ENCODE measurements at regions not wholly inside any gene's neighbourhood (a gene's known extent, or its start where the extent isn't known, plus 50 kb on each side); places are given as distances from the start of the nearest gene placed in this dataset.

GRCh38 chr11:29293825-29294224 lies 723.0 kb downstream of the KCNA4 start:
- intact Hi-C loops (cut with micrococcal nuclease) = no loop called here
- H3K4me3 ChIP-seq = no peak overlapping the region
- no peaks in the 10 kb centered on the region for H3K27me3 ChIP-seq (ENCODE audit: low read depth)
- H3K4me1 ChIP-seq = no peaks in the 10 kb centered on the region
- DNase-seq = no peak
- TF ChIP-seq, protein P1, sequence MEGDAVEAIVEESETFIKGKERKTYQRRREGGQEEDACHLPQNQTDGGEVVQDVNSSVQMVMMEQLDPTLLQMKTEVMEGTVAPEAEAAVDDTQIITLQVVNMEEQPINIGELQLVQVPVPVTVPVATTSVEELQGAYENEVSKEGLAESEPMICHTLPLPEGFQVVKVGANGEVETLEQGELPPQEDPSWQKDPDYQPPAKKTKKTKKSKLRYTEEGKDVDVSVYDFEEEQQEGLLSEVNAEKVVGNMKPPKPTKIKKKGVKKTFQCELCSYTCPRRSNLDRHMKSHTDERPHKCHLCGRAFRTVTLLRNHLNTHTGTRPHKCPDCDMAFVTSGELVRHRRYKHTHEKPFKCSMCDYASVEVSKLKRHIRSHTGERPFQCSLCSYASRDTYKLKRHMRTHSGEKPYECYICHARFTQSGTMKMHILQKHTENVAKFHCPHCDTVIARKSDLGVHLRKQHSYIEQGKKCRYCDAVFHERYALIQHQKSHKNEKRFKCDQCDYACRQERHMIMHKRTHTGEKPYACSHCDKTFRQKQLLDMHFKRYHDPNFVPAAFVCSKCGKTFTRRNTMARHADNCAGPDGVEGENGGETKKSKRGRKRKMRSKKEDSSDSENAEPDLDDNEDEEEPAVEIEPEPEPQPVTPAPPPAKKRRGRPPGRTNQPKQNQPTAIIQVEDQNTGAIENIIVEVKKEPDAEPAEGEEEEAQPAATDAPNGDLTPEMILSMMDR (IDR thresholded peaks at IDR 0.05; ENCODE audit: borderline replicate concordance) = no peak
- H3K27ac ChIP-seq (replicated peaks) = no peak overlapping the region
- no peaks in the 10 kb centered on the region for H3K9me3 ChIP-seq (replicated peaks)
- H3K36me3 ChIP-seq = no peaks in the 10 kb centered on the region

- TF ChIP-seq, protein P1 (IDR thresholded peaks at IDR 0.05; ENCODE audit: borderline replicate concordance) = no peak
- H3K4me3 ChIP-seq = no peak overlapping the region
- H3K4me1 ChIP-seq = no peaks in the 10 kb centered on the region
- intact Hi-C loops (cut with micrococcal nuclease) = no loop called here
- no peak for DNase-seq
- no peaks in the 10 kb centered on the region for H3K9me3 ChIP-seq (replicated peaks)
- no peak overlapping the region for H3K27ac ChIP-seq (replicated peaks)
- no peaks in the 10 kb centered on the region for H3K27me3 ChIP-seq (ENCODE audit: low read depth)
- no peaks in the 10 kb centered on the region for H3K36me3 ChIP-seq
Observed at GRCh38 chr11:29282088-29282487, 734.7 kb downstream of the KCNA4 start.

GRCh38 chr11:29281271-29281777 lies 735.5 kb downstream of the KCNA4 start:
- TF ChIP-seq, protein P1 (IDR thresholded peaks at IDR 0.05; ENCODE audit: borderline replicate concordance) = no peak
- intact Hi-C loops (cut with micrococcal nuclease) = no loop called here
- no peaks in the 10 kb centered on the region for H3K9me3 ChIP-seq (replicated peaks)
- H3K27me3 ChIP-seq (ENCODE audit: low read depth) = no peaks in the 10 kb centered on the region
- H3K4me1 ChIP-seq = no peaks in the 10 kb centered on the region
- no peak for DNase-seq
- no peak overlapping the region for H3K27ac ChIP-seq (replicated peaks)
- H3K4me3 ChIP-seq = no peak overlapping the region
- H3K36me3 ChIP-seq = no peaks in the 10 kb centered on the region

DNA sequence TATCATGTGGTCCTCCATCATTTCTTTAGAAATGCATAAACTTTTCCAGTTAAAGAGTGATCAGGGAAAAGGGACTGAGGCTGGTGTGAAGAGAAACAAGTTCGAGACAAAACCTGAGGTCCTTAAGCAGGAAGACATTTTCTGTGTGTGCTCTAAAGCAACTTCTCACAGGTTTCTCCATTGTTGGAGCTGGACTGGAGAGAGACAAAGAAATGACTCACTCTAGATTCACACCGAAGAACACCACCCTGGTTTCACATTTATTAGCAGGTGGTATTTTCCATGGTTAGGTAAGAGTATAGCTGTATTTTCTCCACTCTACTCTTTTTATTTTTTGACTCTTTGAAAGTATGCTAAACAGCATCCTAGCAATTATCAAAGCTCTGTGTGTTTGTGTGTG lies 736.4 kb downstream of the KCNA4 start:
- H3K36me3 ChIP-seq = no peaks in the 10 kb centered on the region
- no peak overlapping the region for H3K4me3 ChIP-seq
- H3K27ac ChIP-seq (replicated peaks) = no peak overlapping the region
- no peak for DNase-seq
- no peaks in the 10 kb centered on the region for H3K4me1 ChIP-seq
- H3K27me3 ChIP-seq (ENCODE audit: low read depth) = no peaks in the 10 kb centered on the region
- intact Hi-C loops (cut with micrococcal nuclease) = no loop called here
- TF ChIP-seq, protein P1 (IDR thresholded peaks at IDR 0.05; ENCODE audit: borderline replicate concordance) = no peak
- no peaks in the 10 kb centered on the region for H3K9me3 ChIP-seq (replicated peaks)

- Histone ChIP-seq H3K9me3 (replicated peaks) (no peaks in the 10 kb centered on the region), H3K4me1 (no peaks in the 10 kb centered on the region), H3K27ac (replicated peaks) (no peak overlapping the region), H3K27me3 (ENCODE audit: low read depth) (no peaks in the 10 kb centered on the region), H3K4me3 (no peak overlapping the region), H3K36me3 (no peaks in the 10 kb centered on the region)
- DNase-seq = no peak
- intact Hi-C loops (cut with micrococcal nuclease) = no loop called here
- TF ChIP-seq, protein P1 (IDR thresholded peaks at IDR 0.05; ENCODE audit: borderline replicate concordance) = no peak
Observed at GRCh38 chr11:29279716-29280115, 737.1 kb downstream of the KCNA4 start.

All from left ventricle myocardium inferior (tissue), 1 donor.